A673 (cell line): ENCODE measurements at regions not wholly inside any gene's neighbourhood (a gene's known extent, or its start where the extent isn't known, plus 50 kb on each side); places are given as distances from the start of the nearest gene placed in this dataset.

ENCODE experiments used
- BruUV-seq: library from RNA; stranded (reverse); fragments of 400-500 nt; replicated peaks from 2 replicates; lab custom pipeline; 2021; lab: Mats Ljungman, UMichigan
- CTCF ChIA-PET: fragments of 300-600 bp; sonication (Branson Sonifier 250); formaldehyde crosslinking; loops from one replicate; lab custom pipeline; 2022; ENCODE audit warnings: antibody characterized with exemption; lab: Charles Lee
- POLR2A ChIA-PET: fragments of 300-600 bp; sonication (Branson Sonifier 250); formaldehyde crosslinking; loops from one replicate; lab custom pipeline; 2022; ENCODE audit warnings: antibody characterized with exemption; ENCODE audit not compliant: low non-redundant PET; lab: Charles Lee
- DNase-seq: peaks from one replicate; pipeline ENCODE4 v3.0.0-alpha.2; 2015; ENCODE audit warnings: low spot score
- H3K27ac ChIP-seq: fragments of 200-600 bp; sonication (generic); 2 replicates; pipeline ENCODE4 v1.5.1; 2016; ENCODE audit warnings: mixed run types, low read depth, mild to moderate bottlenecking, mixed read lengths, antibody characterized with exemption, low read length; ENCODE audit not compliant: poor library complexity, severe bottlenecking
- H3K27me3 ChIP-seq: fragments of 200-600 bp; sonication (generic); replicated peaks from 2 replicates; pipeline ENCODE4 v1.6.1; 2017; ENCODE audit warnings: mixed run types, low read depth, mild to moderate bottlenecking, mixed read lengths, antibody characterized with exemption, low read length; ENCODE audit not compliant: insufficient read depth, poor library complexity
- H3K36me3 ChIP-seq: fragments of 200-600 bp; sonication (generic); 2 replicates; pipeline ENCODE4 v1.6.1; 2016; ENCODE audit warnings: mixed run types, mild to moderate bottlenecking, mixed read lengths, antibody characterized with exemption, low read length; ENCODE audit not compliant: insufficient read depth, poor library complexity, severe bottlenecking
- H3K4me1 ChIP-seq: fragments of 200-600 bp; sonication (generic); 2 replicates; pipeline ENCODE4 v1.6.1; 2017; ENCODE audit warnings: mixed run types, mild to moderate bottlenecking, mixed read lengths, antibody characterized with exemption, low read length; ENCODE audit not compliant: insufficient read depth, poor library complexity, severe bottlenecking
- H3K4me3 ChIP-seq: fragments of 200-600 bp; sonication (generic); 2 replicates; pipeline ENCODE4 v1.5.1; 2016; ENCODE audit warnings: low read depth, mixed run types, mild to moderate bottlenecking, mixed read lengths, low read length; ENCODE audit not compliant: poor library complexity, severe bottlenecking
- H3K9me3 ChIP-seq: fragments of 200-600 bp; sonication (generic); 2 replicates; pipeline ENCODE4 v1.6.1; 2016; ENCODE audit warnings: mixed run types, low read depth, mild to moderate bottlenecking, mixed read lengths, antibody characterized with exemption, low read length; ENCODE audit not compliant: poor library complexity, severe bottlenecking
- CTCF ChIP-seq: fragments of 300-800, 200-600 bp; sonication (generic); conservative IDR thresholded peaks from 2 replicates; pipeline ENCODE4 v1.5.1; 2017; ENCODE audit warnings: low read depth, mild to moderate bottlenecking, antibody characterized with exemption, low read length, moderate library complexity, mixed read lengths
- EZH2 ChIP-seq: fragments of 200-600 bp; sonication (generic); IDR thresholded peaks from 2 replicates; pipeline ENCODE4 v1.6.1; 2017; ENCODE audit warnings: borderline replicate concordance, low read depth, mild to moderate bottlenecking, mixed read lengths, antibody characterized with exemption, low read length; ENCODE audit not compliant: poor library complexity, severe bottlenecking
- intact Hi-C: fragments of 100-400 bp; cut with micrococcal nuclease; formaldehyde crosslinking; loops from one replicate; pipeline ENCODE4 v1.10.0; 2022; ENCODE audit not compliant: unreplicated experiment

GRCh38 chr12:38399711-38400206 is 83.2 kb downstream of the ALG10B start:
- H3K27me3 ChIP-seq = no peaks in the 10 kb centered on the region
- intact Hi-C loops = no loop called here
- POLR2A ChIA-PET = no interaction called here
- DNase-seq = peak; percentile 2
- CTCF ChIA-PET = no interaction called here
- no peak for TF ChIP-seq EZH2
- H3K4me3 ChIP-seq = no peak overlapping the region
- no peaks in the 10 kb centered on the region for H3K4me1 ChIP-seq
- H3K9me3 ChIP-seq = no peaks in the 10 kb centered on the region
- H3K36me3 ChIP-seq = no peaks in the 10 kb centered on the region
- no TSS peak for BruUV-seq
- no peak overlapping the region for H3K27ac ChIP-seq

GRCh38 chr12:38402811-38403210 is 86.2 kb downstream of the ALG10B start:
- no peak for TF ChIP-seq EZH2
- POLR2A ChIA-PET = no interaction called here
- no TSS peak for BruUV-seq

GRCh38 chr12:38409511-38409910 is 92.9 kb downstream of the ALG10B start:
- no peak for TF ChIP-seq EZH2
- TF ChIP-seq CTCF = no peak
- Histone ChIP-seq H3K27me3 (no peaks in the 10 kb centered on the region), H3K36me3 (no peaks in the 10 kb centered on the region), H3K4me1 (no peaks in the 10 kb centered on the region), H3K9me3 (no peaks in the 10 kb centered on the region), H3K4me3 (no peak overlapping the region), H3K27ac (no peak overlapping the region)
- POLR2A ChIA-PET = no interaction called here
- CTCF ChIA-PET = no interaction called here
- no TSS peak for BruUV-seq
- intact Hi-C loops = no loop called here
- no peak for DNase-seq

More at GRCh38 chr12:38402811-38403210, 86.2 kb downstream of the ALG10B start:
- CTCF ChIA-PET = no interaction called here
- H3K27ac ChIP-seq = no peak overlapping the region
- no peaks in the 10 kb centered on the region for H3K9me3 ChIP-seq
- H3K4me1 ChIP-seq = no peaks in the 10 kb centered on the region
- no peaks in the 10 kb centered on the region for H3K36me3 ChIP-seq
- no peak for DNase-seq
- H3K4me3 ChIP-seq = no peak overlapping the region
- intact Hi-C loops = no loop called here
- no peaks in the 10 kb centered on the region for H3K27me3 ChIP-seq

GRCh38 chr12:38411426-38411825 is 94.9 kb downstream of the ALG10B start:
- no TSS peak for BruUV-seq
- Histone ChIP-seq H3K36me3 (no peaks in the 10 kb centered on the region), H3K4me1 (no peaks in the 10 kb centered on the region), H3K27me3 (no peaks in the 10 kb centered on the region), H3K27ac (no peak overlapping the region), H3K9me3 (peaks cover 4% of the 10 kb centered on the region), H3K4me3 (no peak overlapping the region)
- ChIA-PET POLR2A (no interaction called here), CTCF (no interaction called here)
- intact Hi-C loops = loop anchor here (10.0 kb wide), 1 partner anchor 57 kb away; no protein-coding TSS in a partner anchor
- TF ChIP-seq CTCF = no peak
- no peak for TF ChIP-seq EZH2
- no peak for DNase-seq
